ENCODE measurements at regions not wholly inside any gene's neighbourhood (a gene's known extent, or its start where the extent isn't known, plus 50 kb on each side); places are given as distances from the start of the nearest gene placed in this dataset.

DNA sequence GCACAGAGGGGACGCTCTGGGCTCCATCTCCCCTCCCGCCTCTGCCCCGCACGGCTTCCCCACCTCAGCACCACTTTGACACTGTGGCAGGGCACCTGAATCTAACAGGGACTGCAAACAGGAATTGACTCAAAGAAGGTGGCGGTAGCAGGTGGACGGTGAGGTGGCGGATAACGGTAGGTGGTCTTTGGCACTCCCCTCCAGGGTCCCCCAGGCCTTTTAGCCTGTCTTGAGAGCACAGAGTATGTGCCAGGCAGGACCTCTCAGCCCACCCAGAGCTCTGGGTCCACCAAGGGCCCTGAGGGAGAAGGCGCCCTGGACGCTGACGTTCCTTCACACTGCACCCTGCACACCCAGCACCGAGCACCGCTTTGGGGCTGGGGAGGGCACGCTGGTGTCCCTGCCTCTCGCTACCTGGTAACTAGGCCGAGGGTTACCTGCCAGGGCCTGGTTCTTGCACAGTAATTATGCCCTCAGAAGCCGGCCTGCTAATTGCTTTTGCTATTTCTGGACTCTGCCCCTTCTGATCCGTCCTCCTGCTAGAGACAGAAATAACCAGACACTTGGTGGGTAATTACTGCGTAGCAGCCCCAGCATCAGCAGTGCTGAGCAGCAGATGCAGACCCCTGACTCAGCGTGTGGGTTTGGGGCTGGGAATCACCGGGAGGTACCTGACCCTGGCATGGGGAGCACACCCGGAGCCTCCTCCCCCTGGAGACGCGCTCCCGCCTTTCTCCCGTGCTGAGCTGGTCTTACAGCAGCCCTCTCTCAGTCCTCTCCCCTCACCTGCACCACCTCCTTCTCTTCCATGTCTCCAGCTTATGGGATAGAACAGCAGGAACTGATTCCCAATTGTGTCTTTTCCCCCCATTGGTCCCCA, 103.3 kb upstream of the B3GAT1 start:
- no peak for DNase-seq (ENCODE audit: low spot score)

DNA sequence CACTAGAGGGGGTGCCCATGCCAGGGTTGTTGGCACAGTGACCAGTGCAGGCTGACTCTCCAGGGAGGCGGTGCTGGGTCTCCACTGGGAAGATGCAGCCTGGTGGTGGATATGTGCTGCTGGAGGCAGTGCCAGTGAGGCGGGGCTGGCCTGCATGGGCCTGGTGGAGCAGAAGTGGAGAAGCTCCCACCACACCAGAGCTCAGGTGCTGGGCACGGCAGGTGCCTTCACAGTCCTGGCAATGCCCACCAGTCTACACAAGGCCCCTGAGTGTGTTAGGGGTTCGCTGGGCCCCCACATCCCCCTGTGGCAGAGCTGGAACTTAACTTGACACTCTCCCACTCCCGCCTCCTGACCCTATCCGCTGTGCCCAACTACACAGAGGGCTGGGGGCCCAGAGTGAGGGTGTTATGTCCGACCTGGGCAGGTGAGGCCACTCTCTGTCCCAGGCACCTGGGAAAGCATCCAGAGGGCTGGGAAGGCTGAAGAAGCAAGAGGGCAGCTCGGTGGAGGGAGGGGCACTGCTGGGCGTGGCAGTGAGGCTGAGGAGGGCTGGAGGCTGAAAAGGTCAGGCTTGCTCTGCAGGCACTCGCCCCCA, 102.4 kb upstream of the B3GAT1 start:
- DNase-seq (ENCODE audit: low spot score), result no peak

DNA sequence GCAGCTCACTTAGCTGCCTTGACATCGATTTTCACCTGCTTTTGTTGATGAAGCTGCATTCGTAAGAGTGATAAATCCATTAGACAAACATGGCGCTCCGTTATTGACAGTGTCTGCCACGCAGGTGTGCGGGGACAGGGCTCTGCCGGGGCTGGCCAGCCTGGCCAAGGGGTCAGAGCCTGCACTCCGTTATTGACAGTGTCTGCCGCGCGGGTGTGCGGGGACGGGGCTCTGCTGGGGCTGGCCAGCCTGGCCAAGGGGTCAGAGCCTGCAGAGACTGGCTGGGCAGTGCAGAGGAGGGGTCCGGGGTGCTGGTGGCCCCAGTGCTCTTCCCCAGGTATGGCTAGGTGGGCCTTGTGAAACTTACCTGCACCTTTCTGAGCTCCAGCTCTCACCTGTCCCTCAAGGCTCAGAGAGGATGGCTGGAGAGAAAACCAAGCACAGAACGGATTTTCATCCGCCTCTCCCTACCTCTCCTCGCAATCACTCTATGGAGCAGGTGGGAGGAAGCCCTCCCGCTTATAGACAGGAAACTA, 101.6 kb upstream of the B3GAT1 start:
- no peak for DNase-seq (ENCODE audit: low spot score)

DNA sequence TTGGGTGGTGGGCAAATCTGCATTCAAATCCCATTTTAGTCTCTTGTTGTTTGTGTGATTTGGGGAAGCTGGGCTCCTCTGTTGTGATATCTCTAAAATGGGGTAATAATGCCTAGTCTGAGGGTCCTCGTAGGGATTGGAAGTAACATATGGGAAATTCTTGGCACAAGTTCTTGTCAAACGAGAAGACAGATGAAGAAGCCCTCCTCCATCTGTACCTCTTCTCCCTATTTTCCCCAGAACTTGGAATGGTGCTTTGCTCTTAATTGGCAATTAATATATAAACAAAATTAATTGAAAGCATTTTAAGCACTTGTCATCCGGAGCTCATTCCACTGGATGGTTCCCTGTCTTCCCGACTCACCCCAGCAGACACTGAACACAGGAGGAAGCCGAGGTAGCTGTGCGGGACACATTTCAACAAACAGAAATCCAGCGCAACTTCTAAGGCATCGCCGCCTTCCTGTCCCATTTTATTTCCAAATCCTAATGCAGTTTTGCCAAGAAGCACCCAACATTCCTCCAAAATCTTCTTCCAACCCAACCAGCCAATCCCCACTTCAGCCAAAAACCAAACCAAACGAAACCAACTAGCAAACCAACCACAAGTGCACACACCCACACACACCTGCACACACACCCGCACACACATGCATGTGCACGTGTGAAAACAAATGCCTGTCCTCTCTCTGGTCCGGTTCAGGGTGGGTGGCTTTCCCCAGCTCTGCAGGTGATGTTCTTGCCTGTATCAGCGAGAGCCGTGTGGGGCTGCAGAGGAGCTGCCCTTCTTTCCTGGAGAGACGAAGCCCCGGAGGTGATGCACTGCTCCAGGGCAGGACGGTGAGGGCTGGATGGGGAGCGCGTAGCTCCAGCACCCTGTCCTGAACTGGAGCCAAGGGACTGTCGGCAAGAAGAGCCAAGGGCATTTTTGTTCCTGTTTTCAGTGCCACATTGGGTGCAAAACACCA, 100.8 kb upstream of the B3GAT1 start:
- DNase-seq (ENCODE audit: low spot score), result no peak

DNA sequence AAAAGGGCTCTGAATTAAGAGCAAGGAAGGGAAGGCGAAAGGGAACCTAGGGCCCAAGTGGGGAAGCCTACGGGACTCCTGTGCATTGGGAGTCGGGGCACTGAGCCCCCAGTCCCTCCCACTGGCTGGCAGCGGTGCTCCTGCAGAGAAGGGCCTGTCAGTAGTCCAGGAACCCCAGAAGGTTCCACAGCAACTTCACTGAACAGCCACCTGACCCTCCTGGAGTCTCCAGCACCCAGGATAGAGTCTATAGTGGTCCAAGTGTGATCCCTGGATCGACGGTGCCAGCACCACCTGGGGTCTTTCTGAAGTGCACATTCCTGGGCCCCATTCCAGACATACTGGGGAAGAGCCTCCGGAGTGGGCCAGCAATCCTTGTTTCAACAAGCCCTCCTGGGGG, 100.0 kb upstream of the B3GAT1 start:
- DNase-seq (ENCODE audit: low spot score), result no peak

DNA sequence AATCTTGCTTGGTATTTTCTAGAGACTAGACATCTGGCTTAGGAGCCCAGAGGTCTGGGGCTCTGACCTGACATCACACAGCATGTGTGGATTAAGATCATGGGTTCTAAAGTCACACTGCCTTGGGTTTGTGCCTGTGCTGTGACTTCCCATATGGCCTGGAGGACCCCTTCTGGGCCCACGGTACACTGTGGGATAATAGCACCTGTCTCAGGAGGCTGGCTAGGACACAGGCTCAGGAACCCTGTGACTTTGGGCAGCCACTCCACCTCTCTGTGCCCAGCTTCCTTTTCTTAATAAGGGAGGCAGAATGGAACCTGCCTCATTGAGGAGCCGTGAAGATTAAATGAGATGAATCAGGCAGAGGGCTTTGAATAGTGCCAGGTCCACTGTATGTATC, 99.2 kb upstream of the B3GAT1 start:
- DNase-seq (ENCODE audit: low spot score), result no peak

GRCh38 chr11:134510233-134511040, 98.4 kb upstream of the B3GAT1 start:
- DNase-seq (ENCODE audit: low spot score), result no peak

GRCh38 chr11:134509381-134510232, 97.6 kb upstream of the B3GAT1 start:
- no peak for DNase-seq (ENCODE audit: low spot score)

DNA sequence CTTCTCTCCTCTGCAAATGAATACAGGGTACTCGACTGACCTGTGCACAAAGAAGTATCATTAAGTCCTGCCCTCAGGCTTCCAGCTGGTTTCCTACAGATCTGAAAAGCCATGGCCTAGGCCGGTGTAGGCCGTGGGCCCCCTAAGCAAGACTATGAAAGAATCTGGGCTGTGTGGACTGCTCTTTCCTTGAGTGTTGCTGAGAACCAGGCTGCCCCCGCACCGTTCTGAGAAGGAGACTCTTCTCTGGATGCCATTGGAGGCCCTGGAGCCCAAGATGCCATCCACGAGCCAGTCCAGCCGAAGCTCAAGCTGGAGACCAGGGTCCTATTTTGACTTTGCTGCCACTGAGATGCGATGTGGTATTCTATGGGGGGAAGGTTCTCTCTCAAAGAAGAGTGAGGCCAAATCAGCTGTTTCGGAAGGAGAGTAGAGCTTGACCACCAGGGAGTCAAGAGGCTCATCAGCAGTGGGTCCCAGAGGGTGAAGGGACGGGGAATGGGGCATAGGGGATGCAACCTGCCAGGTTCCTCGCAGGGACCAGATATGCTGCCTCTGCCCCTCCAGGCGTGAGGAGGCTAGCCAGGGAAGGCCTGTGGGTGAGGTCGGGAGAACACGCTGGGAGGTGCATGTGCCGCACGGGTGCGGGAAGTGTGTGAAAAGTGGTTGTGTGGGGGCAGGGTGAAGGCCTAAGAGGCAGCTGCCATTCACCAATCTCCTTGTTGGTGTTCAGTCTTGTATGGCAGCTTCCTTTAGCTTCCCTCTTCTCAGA, 96.4 kb upstream of the B3GAT1 start:
- DNase-seq (ENCODE audit: low spot score), result no peak

GRCh38 chr11:134506046-134506445, 94.0 kb upstream of the B3GAT1 start:
- no peak for DNase-seq (ENCODE audit: low spot score)

DNA sequence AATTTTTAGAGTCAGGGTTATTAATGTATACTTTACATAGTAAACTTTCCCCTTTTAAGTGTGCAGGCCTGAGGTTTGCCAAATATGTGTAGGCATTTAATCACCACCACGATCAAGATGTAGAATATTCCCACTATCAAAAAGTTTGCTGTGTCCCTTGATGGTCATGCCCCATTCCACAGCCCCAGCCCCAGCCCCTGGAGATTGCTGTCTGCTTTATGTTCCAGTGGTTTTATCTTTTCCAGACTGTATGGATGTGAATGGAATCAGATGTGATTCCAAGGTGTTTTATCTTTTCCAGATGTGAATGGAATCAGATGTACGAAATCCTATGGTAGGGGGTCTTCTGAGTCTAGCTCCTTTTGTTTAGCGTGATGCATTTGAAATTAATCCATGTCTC, 93.1 kb upstream of the B3GAT1 start:
- no peak for DNase-seq (ENCODE audit: low spot score)

DNA sequence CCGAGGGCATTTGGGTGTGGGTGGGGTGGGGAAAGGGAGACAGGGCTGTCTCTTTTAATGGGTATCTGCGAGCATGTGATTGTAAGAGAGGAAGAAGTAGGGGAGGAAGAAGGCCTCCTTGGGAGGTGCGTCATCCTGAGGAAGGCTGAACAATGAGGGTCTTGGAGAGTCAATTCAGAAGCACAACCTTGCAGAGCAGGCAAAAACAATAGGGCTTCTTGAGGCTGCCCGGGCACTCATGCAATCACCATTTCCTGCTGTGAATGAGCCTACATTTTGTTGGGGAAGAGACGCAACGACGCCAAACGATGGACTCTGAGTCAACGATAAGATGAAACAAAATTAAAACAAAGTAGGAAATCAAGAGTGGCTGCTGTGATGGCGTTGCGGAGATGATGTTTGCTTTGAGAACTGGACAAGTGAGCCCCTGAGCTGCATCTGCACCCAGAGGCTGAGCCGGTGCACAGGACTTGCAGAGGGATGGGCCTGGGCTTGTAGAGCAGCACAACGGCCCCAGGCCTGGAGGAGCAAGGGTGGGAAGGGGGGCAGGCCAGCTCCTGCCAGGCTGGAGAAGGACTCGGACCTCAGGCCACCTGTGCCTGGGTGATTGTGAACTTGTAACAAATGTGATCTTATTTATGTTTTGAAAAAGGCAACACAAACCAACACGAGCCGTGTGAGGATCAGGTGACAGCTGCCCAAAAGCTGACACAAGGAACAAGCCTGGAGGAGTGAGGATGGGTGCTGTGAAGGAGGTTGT, 92.3 kb upstream of the B3GAT1 start:
- DNase-seq (ENCODE audit: low spot score), result no peak

GRCh38 chr11:134503596-134503995, 91.6 kb upstream of the B3GAT1 start:
- no peak for DNase-seq (ENCODE audit: low spot score)

GRCh38 chr11:134503100-134503499, 91.1 kb upstream of the B3GAT1 start:
- no peak for DNase-seq (ENCODE audit: low spot score)

GRCh38 chr11:134502153-134502550, 90.1 kb upstream of the B3GAT1 start:
- no peak for DNase-seq (ENCODE audit: low spot score)

- DNase-seq (ENCODE audit: low spot score), result no peak
These were observed 89.5 kb upstream of the B3GAT1 start for GRCh38 chr11:134501406-134502152.

DNA sequence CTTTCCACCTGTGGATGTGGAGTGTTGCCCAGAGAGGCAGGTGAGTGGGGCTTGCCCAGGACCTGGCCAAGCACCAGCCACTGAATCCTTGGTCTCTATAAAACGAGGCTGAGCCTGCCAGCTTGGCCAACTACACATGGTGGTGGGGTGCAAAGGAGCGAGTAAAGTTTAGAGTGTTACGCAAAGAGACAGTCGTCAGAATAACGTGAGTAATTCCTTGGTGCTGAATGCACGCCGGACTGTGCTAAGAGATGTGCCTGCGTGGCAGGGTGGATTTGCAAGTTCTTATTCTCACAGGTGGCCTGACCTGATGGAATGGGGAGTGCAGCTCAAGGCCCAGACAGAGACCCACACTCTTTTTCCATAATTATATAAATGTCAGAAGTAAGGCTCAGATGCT, 88.6 kb upstream of the B3GAT1 start:
- DNase-seq (ENCODE audit: low spot score), result no peak

- no peak for DNase-seq (ENCODE audit: low spot score)
These were observed 87.9 kb upstream of the B3GAT1 start for GRCh38 chr11:134499990-134500389.

Data from globus pallidus (tissue), 1 donor.